GM12873 (cell line): ENCODE measurements at regions not wholly inside any gene's neighbourhood (a gene's known extent, or its start where the extent isn't known, plus 50 kb on each side); places are given as distances from the start of the nearest gene placed in this dataset.
A peak's percentile ranks its signal among the peaks of the same experiment; 100 is the strongest.

ENCODE experiments used
- TF ChIP-seq, protein P1 (sequence below): IDR thresholded peaks from 2 replicates; pipeline ENCODE4 v1.5.1; 2012; ENCODE audit warnings: low read depth, mild to moderate bottlenecking, moderate library complexity, low read length, control low read depth; ENCODE audit not compliant: insufficient read depth; ENCODE audit errors: missing control alignments

DNA sequence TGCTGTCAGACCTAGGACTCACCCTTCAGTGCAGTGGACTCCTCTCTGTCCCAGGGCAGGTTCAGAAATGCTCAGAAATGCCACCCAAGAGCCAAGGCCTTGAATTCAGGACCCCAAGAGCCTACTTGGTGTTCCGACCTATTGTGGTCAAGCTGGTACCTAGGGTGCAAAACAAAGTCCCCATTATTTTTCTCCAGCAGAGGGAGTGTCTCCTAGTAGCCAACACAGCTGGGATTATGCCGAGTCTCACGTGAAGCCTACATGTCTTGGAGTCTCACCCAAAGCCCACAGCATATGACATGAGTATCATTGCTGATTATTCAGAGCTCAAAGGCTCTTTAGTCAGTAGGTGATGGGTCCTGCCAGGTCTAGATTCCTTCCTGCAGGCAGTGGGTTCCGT lies 671.1 kb upstream of the SPRY2 start:
- TF ChIP-seq, protein P1, sequence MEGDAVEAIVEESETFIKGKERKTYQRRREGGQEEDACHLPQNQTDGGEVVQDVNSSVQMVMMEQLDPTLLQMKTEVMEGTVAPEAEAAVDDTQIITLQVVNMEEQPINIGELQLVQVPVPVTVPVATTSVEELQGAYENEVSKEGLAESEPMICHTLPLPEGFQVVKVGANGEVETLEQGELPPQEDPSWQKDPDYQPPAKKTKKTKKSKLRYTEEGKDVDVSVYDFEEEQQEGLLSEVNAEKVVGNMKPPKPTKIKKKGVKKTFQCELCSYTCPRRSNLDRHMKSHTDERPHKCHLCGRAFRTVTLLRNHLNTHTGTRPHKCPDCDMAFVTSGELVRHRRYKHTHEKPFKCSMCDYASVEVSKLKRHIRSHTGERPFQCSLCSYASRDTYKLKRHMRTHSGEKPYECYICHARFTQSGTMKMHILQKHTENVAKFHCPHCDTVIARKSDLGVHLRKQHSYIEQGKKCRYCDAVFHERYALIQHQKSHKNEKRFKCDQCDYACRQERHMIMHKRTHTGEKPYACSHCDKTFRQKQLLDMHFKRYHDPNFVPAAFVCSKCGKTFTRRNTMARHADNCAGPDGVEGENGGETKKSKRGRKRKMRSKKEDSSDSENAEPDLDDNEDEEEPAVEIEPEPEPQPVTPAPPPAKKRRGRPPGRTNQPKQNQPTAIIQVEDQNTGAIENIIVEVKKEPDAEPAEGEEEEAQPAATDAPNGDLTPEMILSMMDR = no peak

DNA sequence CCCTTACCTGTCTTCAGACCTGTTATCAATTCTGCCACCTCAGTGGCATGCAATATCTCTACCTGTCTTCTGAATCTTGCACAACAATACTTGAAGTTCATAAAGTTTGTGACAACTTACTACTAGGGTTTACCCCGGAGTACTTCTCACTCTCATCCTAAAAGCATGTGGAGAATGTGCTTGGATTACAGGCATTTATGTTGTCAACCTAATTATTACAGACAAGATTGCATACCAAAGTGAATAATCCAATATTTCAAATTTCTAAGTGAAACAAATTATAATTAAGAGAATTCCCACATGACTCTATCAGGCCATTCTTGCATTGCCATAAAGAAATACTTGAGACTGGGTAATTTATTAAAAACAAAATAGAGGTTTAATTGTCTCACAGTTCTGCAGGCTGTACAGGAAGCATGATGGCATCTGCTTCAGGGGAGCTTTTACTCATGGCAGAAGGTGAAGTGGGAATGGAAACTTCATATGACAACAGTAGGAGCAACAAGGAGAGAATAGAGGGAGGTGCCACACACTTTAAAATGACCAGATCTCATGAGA lies 661.0 kb upstream of the SPRY2 start:
- TF ChIP-seq, protein P1 = no peak

DNA sequence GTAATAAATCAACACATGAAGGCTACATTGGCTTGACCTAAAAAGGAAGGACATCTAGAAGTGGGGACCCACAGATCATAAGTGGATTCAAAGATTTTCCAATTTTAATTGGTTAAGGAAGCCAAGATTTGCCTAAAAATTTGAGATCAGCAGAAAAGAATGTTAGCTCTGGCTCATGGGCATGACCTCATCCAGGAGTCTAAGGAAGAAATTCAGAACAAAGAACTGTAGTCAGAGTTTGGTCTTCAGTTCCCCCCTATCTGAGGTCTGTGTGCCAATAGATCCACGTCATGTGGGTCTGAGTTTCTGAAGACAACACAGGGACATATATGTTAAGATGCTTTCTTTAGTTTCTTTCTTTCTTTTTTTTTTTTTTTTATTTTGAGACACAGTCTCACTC lies 648.8 kb upstream of the SPRY2 start:
- TF ChIP-seq, protein P1 = no peak

DNA sequence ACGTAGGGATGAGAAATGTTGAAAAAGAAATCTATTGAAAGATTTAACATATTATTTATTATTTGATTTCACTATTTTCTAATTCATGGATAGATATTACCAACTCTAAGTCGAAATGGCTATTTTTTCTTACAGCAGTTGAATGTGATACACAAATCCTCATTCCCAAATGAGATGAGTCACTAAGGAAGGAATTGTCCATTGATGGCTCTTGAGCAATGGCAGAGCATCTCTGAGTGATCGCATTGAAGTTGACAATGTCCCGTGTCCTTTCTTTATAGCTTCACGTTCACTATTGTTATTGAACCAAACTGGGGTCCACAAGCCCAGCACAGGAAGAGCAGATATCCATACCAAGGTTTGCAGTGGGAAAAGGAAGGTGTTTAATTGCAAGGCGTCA lies 648.3 kb upstream of the SPRY2 start:
- TF ChIP-seq, protein P1 = no peak

DNA sequence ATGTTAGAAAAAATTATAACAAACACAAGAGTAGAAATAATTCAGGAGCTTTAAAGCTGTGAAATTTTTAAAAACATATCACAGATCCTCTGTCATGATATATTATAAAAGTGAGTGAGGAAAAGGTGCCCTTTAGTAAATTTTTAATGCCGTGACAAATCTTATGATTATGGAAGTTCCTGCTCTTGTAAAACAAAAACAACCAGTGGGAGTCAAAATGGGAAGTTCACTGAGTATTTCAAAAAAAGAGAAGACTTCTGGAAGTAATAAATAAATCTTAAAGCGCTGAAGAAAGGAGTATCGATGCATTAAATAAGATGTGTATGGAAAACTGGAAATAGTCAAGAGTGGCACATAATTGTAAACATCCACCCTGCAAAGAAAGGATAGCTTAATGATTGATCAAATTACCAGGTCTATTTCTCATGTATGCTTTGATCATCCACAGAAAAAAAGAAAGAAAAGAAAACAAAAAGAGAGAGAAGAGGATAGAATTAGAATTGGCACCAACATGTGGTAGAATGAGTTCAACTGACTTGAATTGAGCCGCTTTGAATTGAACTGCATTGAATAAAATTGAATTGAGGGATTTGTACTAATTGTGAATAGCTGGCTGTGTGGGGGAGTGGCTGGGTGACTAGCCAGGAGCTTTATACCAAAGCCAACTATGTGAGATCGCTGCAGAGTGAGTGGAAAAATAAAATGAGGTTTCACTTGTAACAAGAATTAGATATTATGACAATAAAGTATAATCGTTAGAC lies 647.6 kb upstream of the SPRY2 start:
- TF ChIP-seq, protein P1 = no peak

DNA sequence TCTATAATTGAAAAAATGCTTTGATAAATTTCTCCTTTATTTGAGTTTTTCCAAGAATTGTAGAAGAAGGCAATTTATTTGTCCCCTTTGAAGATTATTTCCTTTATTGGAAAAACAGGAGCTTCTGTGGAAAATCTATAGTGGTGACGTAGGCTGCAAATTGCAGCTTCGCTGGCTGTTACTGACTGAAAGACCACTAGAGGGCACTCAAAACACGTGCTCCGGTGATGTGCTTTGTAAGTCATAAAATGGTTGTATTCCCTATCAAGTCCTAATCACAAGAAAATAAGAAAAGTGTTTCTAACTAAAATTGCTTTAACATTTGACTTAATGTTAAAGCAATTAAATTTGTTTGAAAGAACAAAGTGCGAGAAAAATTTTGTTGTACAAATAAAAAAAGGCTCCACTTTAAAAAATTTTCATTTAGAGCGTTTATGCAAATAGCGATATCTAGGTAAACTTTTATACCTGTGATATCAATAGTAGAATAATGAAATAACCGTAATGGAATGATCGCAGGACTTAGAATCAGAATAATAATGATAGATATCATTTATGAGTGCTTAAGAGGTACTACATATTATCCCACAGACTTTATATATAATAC lies 638.2 kb upstream of the SPRY2 start:
- TF ChIP-seq, protein P1 = peak; percentile 82

DNA sequence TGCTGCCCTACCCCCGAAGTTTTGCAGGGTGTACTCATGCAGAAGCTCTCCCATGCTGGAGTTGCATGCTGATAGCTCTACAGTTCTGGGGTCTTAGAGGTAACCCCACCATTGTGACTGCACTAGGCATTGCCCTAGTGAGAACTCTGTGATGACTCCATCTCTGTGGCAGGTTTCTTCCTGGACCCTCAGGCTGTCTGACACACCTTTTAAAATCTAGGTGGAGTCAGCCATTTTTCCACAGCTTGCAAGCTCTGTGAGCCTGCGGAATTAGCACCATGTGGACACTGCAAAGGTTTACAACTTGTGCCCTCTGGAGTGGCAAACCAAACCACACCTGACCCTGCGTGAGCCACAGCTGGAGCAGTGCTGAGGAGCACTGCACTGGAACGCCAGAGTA lies 636.2 kb upstream of the SPRY2 start:
- TF ChIP-seq, protein P1 = no peak
